NB4 (cell line): ENCODE measurements at regions not wholly inside any gene's neighbourhood (a gene's known extent, or its start where the extent isn't known, plus 50 kb on each side); places are given as distances from the start of the nearest gene placed in this dataset.

ENCODE experiments used
- DNase-seq: peaks from one replicate; pipeline ENCODE4 v3.0.0; 2010; ENCODE audit warnings: low read depth
- H3K4me3 ChIP-seq: one replicate; pipeline ENCODE4 v1.5.1; 2011; ENCODE audit warnings: mild to moderate bottlenecking, low read depth, low read length, moderate library complexity
- MYC ChIP-seq: IDR thresholded peaks from 2 replicates; pipeline ENCODE4 v1.6.1; 2011; ENCODE audit warnings: low read depth, low read length
- POLR2A ChIP-seq: IDR thresholded peaks from 2 replicates; pipeline ENCODE4 v1.6.1; 2011; ENCODE audit warnings: mild to moderate bottlenecking; ENCODE audit not compliant: insufficient read length; ENCODE audit errors: extremely low read depth
- TF ChIP-seq, protein P1 (sequence below): IDR thresholded peaks from one replicate; pipeline ENCODE4 v1.5.1; 2012; ENCODE audit warnings: low read depth, low read length
- TF ChIP-seq, protein P2 (sequence below): IDR thresholded peaks from 2 replicates; pipeline ENCODE4 v1.6.1; 2011; ENCODE audit warnings: low read depth, low read length

DNA sequence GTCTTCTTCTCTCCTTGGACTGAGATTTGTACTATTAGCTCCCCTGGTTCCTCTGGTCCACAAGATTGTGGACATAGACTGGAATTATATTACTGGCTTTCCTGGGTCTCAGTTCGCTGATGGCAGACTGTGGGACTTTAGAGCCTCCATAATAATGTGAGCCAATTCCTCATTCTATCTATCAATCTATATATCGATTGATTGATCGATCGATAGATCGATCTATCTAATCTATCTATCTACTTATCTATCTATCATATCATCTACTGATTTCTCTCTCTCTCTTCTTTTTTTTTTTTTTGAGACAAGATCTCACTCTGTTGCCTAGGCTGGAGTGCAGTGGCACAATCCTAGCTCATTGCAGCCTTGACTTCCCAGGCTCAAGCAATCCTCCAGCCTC, 51.5 kb upstream of the DDR1 start:
- no peak overlapping the region for H3K4me3 ChIP-seq
- DNase-seq = no peak
- TF ChIP-seq POLR2A = no peak
- TF ChIP-seq, protein P1, sequence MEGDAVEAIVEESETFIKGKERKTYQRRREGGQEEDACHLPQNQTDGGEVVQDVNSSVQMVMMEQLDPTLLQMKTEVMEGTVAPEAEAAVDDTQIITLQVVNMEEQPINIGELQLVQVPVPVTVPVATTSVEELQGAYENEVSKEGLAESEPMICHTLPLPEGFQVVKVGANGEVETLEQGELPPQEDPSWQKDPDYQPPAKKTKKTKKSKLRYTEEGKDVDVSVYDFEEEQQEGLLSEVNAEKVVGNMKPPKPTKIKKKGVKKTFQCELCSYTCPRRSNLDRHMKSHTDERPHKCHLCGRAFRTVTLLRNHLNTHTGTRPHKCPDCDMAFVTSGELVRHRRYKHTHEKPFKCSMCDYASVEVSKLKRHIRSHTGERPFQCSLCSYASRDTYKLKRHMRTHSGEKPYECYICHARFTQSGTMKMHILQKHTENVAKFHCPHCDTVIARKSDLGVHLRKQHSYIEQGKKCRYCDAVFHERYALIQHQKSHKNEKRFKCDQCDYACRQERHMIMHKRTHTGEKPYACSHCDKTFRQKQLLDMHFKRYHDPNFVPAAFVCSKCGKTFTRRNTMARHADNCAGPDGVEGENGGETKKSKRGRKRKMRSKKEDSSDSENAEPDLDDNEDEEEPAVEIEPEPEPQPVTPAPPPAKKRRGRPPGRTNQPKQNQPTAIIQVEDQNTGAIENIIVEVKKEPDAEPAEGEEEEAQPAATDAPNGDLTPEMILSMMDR = no peak
- TF ChIP-seq, protein P2, sequence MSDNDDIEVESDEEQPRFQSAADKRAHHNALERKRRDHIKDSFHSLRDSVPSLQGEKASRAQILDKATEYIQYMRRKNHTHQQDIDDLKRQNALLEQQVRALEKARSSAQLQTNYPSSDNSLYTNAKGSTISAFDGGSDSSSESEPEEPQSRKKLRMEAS = no peak
- TF ChIP-seq MYC = no peak

DNA sequence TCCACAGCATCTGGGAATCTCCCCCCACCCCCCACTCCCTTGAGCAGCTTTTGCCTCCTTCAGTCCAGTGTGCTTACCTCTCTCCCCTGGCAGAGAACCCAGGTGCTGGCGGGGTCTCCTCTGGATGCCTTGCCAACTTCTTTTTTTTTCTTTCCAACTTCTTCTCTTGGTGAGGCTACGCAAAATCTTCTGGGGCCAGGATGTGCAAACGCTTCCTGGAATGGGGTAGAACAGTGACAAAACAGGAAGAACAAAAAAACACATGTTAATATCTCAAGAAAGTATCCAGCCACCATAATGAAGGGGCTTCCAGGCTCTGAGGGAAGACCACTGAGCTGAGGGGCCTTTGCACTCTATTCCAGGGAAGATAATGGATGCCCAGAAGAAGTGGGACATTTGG, 53.9 kb upstream of the DDR1 start:
- TF ChIP-seq, protein P1 = no peak
- TF ChIP-seq POLR2A = no peak
- TF ChIP-seq, protein P2 = no peak
- no peak for TF ChIP-seq MYC
- DNase-seq = peak; percentile 65
- no peak overlapping the region for H3K4me3 ChIP-seq

DNA sequence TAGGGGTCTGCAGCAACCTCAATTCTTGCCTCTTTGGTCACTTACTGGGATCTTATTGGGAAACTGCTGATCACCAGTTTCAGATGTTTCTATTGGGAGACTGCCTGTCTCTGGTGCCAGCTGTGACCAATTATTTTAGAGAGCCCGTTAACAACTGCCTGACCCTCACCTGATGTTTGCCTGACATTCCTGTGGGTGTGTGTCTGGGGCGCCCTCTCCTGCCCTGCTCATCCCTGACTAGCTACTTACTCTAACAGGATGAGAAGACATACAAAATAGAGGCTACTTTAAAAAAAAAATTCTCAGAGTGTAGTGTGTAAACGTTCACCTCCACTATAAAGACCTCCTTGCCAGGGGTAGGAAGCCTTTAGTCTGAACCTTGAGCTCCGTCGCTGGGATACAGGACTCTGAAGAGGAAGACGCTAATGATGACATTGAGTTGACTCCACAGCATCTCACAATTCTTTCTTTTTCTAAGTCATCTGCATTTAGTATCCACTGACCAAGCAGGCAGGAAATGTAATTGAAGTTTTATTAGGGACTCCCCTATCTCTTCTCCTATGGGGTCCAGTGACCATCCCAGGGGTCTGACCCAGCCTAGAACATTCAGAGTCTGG, 54.6 kb upstream of the DDR1 start:
- DNase-seq = no peak
- H3K4me3 ChIP-seq = no peak overlapping the region
- TF ChIP-seq, protein P1 = no peak
- TF ChIP-seq MYC (no peak), POLR2A (no peak)
- TF ChIP-seq, protein P2 = no peak

DNA sequence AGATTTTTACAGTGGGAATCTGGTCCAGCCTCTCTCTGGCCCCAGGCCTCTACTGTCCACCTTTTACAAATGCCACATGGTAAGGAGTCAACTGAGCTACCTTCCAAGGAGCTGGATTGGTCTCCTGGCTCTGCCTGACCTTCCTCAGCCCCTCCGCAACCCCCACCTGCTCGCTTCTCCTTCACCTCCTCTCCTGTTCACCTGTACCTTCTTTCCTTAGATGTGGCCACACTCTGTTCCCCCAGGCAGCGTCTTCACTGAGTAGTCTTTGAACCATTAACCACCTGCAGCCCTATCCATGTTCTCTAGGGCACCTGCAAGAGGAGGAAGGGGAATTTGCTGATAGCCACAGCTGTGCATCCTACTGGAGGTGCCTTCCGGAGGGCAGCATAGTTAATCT, 55.3 kb upstream of the DDR1 start:
- no peak overlapping the region for H3K4me3 ChIP-seq

DNA sequence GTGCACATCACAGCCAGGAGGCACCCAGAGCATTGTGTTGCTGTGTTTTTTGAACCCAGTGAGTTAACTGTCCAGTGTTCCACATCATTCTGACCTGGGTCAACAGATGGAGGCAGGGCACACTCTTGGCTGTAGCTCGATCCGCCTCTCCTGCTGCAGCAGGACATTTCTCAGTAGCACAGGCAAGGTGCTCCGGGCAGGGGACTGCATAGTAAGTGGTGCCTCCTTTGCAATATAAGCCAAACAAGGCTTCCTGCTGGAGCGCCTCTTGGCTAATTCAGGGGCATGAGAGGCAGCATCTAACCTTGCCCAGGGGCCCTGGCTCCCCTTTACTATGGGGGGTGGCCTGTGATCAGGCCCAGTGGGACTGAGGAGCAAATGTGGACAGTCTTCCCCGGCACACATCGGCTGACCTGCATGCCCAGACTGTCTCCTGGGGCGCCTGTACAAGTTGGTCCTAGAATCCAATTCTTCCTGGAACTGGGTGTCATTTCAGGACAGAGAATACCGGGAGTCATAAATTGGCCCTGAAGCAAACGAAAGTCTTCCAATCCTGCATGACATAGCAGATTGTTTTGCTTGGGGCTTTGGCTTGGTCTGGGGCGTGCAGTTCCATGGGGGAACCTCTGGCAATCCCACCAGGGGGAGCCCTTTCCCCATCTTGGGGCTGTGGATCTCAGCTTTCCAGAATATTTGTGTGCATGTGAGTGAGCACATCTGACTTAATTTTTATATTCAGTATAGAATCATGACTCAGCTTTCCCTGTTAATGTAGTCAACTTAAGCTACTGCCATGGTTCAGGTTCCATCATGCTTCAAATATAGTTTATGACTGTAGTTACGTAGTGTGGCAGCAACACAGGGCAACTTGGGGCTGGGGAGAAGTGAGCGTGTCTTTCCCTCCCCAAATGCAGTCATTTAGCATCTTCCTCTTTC, 56.0 kb upstream of the DDR1 start:
- peak; percentile 80 for DNase-seq
- TF ChIP-seq, protein P2 = peak; percentile 36; the same call in 1 of the 2 replicates
- no peak for TF ChIP-seq POLR2A
- TF ChIP-seq, protein P1 = peak; percentile 96
- TF ChIP-seq MYC = peak; percentile 47; the same call in 1 of the 2 replicates
- H3K4me3 ChIP-seq = no peak overlapping the region

More for the DNA sequence above, 55.3 kb upstream of the DDR1 start:
- TF ChIP-seq MYC (no peak), POLR2A (no peak)
- TF ChIP-seq, protein P2 = no peak
- TF ChIP-seq, protein P1 = no peak
- DNase-seq = no peak
